ENCODE measurements at regions not wholly inside any gene's neighbourhood (a gene's known extent, or its start where the extent isn't known, plus 50 kb on each side); places are given as distances from the start of the nearest gene placed in this dataset.

DNA sequence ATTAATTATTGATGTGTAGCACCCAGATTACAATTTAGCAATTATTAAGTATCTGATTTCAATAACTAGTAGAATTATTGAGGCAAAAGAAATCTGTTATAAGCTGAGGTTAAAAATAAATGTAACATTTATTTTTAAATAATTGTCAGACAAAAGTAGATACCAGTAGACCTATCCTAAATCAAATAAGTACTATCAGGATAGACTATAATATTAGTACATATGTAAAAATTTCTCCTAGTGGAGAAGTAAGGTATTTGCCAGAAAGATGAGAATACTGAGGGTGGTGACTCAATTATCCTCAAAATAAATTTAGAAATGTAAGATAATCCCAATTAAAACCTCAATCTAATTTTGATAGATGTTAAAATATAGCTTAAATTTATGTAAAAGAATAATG, 377.8 kb upstream of the CHRM3 start:
- DNase-seq (ENCODE audit: low read depth): no peak

DNA sequence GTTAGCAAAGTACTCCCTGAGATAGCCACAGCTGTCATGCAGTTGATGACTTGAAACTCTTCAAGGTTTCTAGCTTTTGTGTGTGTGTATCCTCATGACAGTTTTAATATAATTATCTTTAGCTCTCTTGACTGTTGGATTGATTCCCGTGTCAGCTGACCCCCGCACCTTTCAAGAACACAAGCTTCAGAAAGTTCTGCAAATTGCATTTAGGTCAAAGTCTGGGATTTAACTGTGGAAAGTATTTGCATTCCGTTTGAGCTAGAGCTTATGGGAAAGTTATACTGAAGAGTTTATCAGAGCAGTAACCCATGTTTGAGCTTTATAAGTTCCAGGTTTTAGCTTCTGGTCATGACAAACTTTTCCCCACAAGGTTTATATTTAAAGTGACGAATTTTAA, 380.1 kb upstream of the CHRM3 start:
- no peak for DNase-seq (ENCODE audit: low read depth)

DNA sequence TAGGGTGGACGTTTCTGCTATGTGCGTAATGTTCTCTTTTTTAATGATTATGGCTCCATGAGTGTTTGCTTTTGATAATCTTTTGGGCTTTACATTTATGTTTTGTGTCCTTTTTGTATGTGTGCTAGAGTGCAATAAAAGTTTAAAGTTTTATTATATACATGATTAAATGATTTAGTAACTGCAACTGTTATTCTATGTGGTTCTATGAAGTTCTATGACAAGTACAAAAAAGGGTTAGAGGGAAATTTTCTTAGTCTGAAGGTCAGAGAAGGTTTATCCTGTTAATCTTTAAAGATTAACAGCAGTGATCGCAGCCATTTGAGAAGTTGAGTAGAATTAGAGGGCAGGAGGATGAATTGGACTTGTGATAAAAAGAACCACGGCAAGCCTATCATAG, 386.4 kb upstream of the CHRM3 start:
- DNase-seq (ENCODE audit: low read depth): no peak

DNA sequence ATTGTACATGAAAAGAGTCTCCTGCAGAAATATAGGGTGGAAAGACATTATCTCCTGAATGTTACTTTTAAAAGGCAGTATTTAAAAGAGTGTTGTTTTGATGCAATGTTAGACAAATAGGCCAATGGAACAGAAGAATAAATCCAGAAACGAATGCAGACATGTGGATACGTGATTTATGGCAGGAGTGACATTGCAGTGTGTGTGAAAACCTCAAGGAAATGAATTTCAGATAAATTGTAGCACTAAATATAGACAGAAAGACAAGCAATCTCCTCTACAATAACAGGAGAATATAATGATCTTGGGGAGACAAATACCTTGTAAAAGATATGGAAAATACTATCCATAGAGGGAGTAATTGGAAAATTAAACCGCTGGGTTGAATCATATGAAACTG, 387.8 kb upstream of the CHRM3 start:
- no peak for DNase-seq (ENCODE audit: low read depth)

DNA sequence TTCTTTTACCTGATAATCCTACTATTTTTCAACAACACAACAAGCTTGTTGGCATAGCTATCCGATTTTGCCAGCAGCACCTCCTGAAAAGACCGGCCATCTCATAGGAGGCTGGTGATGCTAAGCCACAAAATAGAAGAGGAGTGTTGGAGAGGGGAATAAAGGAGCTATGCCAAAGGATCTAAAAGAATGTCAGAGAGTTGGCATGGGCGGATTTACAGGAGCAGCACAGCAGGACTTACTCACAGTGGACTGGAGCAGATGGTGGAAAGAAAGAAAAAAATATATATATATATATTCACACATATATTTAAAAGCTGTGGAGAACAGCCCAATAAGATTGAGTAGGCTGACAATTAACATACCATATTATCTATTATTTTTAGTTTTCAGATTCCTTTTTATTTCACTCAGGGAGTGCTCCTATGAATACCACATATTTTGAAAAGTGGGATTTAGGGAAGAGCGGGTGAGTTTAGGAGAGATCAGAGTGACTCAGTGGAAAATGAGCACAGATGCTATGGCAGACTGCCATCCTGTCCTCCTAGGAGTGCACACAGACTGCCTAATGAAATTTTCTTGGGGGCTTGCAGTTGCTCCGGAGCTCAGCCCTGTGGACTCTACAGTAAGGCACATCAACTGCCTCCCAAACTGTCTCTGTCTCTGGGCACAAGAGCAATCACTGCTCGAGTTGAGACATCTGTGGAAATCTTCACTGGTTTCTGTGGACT, 394.4 kb upstream of the CHRM3 start:
- peak; percentile 76 for DNase-seq (ENCODE audit: low read depth)

DNA sequence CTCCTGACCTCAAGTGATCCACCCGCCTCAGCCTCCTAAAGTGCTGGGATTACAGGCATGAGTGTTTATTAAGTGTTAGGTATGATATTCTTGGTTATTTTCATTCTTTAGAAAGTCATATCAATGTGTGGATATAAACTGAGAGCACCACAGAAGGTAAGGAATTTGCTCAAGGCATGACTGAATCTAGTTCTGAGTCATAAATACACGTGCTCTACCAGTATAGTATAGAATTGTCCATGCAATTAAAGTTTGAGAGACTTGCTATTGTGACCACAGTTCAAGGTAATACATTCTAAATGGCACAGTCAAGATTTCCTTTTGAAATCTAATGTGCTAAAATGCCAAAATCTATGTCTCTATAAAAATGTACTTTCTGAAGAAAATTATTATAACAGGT, 401.1 kb upstream of the CHRM3 start:
- no peak for DNase-seq (ENCODE audit: low read depth)

DNA sequence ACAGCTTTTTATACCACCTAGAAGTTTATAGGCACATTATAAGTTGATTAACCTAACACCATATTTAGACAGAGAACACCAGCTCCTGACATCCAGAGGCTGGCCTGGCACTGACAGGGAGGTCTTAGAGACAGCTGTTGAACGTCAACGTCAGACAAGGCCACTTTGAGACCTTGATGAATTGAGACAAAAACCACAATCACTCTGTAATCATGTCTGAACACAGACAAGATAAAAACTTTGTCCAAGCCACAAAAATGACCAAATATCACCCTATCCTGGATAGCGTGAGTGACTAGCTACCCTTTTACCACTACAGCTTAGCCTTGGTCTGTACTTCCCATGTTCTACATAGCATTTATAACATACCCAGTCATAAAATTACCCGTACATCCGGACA, 403.6 kb upstream of the CHRM3 start:
- DNase-seq (ENCODE audit: low read depth): peak; percentile 59

DNA sequence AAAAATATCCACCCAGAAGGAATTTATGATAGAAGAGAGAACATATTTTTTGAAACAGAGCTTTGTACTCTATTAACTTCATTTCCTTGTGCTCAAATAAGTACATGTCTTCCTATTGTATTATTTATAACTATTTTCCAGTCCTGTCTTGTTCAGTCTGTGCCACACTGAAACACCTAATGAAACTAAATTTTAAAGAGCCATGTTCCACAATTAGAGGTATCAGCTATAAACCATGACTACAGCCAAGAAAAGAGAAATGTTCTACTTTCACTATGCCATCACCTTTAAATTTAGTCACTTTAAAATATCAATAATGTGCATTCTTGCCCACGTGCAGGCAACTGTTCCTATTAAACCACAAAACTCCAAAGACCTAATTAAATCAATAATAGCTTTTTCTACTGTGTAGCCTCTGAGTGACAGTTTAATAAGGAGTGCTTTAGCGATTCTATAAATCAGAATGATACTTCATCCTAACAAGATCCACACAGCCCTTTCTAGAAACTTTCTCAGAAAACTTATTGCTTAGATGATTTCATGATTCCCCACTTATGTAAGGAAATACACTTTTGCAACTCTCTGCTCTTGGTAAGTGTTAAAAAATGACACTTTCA, 404.9 kb upstream of the CHRM3 start:
- DNase-seq (ENCODE audit: low read depth): no peak

DNA sequence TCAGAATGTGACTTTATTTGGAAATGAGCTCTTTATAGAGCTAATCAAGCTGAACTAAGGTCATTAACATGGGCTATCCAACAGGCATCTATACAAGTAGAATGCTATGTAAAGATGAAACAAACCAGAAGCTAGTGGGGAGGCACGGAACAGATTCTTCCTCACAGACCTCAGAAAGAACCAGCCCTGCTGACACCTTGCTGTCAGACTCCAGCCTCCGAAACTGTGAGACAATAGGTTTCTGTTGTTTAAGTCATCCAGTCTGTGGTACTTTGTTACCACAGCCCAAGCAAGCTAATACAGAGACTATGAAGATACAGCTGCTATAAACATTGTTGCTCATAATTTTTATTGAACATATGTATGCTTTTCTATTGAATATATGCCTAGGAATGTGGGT, 406.3 kb upstream of the CHRM3 start:
- DNase-seq (ENCODE audit: low read depth): no peak

DNA sequence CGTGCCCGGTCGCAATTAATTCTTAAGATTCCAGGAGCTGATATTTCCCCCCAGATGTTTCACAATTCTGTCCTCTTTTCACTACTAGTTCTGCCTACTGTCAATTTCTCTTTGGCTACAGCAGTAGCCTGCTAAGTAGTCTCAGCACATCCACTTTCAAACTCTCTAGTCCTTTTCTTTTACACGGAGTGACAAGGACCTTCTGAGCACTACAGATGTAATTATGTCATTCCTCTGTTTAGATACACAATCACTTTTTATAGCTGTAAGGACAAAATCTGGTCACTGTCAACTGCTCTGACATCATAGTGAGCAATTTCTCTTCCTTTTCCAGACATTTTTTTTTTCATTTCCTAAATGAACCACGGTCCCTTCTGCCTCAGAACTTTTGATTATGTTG, 421.7 kb upstream of the CHRM3 start:
- DNase-seq (ENCODE audit: low read depth): no peak

DNA sequence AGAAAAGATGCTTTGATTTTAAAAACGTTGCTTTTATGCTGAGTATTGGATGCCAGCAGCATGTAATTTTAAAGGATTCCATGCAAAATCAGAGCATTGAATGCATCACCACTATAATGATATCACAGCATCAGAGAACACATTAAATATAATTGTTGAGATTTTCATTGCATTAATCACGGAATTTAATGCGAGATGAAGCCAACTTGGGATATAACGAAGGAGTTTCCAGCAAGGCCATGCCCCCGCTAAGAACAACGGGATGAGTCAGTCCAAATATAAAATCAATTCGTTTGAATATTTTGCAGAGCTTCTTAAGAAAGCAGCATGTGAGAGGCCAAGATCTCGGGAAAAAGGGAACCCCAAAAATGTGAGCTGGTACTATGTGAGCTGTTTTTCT, 423.4 kb upstream of the CHRM3 start:
- peak; percentile 10 for DNase-seq (ENCODE audit: low read depth)

DNA sequence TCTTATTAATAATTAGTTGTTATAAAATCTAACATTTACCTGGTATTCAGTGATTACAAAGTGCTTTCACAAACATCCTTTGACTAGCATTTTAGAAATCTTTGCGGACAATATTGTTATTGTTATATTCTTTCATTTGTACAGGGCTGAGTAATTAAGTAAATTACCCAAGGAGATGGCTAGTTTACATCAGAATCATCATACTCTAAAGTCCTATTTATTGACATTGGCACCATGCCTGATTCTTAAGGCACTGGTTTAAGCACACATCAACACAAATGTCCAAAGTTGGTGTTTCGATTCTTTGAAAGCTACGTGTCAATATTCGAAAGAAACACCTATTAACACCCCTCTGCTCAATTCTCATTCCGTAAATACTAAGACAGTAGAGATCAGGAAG, 424.6 kb upstream of the CHRM3 start:
- peak; percentile 18 for DNase-seq (ENCODE audit: low read depth)

DNA sequence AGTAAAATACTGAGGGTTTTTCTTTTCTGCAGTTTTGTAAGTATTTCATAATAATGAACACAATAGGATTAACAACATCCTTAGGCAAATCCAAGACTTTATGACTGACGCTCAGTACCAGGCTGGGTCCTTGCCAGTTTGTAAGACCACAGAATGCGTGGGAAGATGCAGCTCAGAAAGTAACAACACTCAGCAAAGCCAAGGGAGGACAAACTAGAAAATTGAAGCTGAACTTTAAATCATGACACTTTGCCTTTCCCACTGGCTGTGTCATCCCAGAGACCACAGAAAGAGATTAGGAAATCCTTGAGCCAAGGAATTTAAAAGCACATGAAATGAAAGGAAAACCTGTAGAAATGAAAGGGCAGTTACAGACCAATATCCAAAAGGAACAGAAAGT, 426.3 kb upstream of the CHRM3 start:
- peak; percentile 93 for DNase-seq (ENCODE audit: low read depth)

DNA sequence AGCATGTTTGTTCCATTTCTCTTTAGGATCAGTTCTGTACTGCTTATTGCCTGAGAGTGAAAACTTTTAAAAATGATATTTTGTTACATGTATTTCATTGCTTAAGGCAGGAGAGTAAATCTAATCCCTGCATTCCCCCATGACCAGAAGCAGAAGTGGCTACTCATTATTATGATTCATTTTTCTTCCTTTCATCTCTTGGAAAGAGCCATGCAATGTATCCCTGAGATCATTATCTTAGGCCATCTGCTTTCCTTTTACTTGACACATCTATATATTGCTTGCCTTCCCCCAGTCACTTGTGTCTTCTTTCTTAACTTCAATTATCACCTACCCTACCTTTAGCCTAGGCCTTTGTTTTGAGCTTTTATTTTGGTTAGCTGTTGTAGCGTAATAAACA, 430.4 kb upstream of the CHRM3 start:
- DNase-seq (ENCODE audit: low read depth): peak; percentile 35

DNA sequence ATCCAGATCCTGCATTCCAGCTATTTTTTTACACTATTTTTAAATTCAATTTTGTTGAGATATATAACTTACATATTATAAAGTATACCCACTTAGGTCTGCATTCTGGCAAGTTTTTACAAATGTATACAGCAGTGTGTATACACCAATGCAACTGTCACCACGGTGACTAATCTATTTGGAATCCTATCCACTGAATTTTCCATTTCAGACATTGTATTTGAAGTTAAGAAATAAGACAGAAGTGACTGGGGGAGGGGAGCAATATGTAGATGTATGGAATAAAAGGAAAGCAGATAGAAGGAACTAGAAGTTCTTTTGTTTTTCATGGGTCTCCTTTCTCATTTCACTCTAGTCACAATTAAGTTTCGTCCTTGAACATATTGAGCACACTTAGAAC, 431.5 kb upstream of the CHRM3 start:
- DNase-seq (ENCODE audit: low read depth): peak; percentile 33

DNA sequence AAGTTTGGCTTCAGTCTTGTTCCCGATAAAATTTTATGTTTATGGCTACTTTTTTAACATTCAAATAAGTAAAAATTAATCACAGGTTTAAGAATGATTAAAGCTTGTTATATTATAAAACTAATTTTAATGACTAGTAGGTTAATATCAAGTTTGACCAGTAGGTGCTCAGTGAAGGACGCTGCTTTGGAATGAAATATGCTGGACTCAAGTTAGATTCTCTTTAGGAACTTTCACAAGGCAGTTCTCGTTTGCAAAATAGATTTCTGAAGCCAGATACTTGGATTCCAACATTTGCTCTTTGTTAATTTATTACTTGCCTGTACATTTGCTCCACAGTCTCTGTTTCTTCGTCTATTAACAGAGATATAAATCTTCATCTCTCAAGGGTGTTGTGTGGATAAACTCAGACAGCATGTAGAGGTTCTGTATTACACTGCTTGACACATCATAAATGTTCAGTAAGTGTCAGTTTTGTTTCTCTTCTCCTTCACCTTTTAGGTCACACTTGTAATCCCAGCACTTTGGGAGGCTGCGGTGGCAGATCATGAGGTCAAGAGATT, 432.8 kb upstream of the CHRM3 start:
- DNase-seq (ENCODE audit: low read depth): no peak

DNA sequence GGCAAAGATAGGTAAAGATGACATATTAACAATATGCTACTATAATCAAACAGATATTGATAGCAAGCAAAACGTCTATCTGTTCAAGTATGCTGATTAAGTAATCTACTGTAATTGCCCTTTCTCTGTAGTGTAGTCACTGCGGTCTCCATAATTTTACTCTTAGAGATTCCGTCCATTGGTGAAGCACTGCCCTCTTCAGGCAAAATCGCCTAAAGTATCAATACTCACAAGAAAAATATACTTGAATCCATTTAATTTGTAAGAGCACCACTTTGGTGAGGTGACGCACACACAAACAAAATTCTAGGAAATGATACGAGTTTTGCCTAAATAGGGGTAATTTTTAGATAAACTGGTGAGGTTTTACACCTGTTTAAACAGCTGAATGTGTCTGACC, 434.6 kb upstream of the CHRM3 start:
- DNase-seq (ENCODE audit: low read depth): peak; percentile 53

DNA sequence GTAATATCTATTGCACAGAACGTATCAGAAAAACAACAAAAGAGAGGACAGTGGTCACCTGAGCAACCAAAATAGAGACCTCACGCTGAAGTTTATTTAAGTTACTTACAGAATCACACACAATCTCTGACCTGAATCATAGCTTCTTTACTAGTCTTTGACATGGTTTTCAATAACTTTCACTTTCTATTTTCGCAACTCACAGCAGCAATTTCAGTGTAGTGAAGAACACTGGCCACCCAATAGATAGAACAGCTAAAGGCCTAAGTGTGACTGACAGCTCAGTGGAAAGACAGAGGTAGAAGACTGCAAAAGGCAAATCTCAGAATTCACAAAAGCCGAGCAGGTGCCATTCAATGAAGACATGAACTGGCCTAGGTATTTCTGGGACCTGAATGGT, 435.6 kb upstream of the CHRM3 start:
- DNase-seq (ENCODE audit: low read depth): peak; percentile 8

DNA sequence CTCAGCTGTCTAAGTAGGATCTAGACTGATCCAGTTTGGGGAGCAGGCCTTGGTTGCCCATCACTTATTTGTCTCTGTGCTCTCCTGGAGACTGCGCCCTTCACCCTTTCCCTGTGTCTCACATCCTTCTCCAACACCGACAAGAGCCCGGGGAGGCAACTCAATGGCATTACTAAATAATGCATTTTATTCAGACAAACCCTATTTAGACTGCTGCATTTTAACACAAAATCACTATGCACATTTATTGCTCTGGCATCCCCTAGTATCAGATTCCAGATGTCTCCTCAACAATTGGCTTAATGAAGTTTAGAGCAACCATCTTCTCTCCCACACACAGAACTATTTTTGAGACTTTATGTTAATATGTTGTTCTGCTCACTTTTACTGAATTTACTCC, 436.4 kb upstream of the CHRM3 start:
- no peak for DNase-seq (ENCODE audit: low read depth)

DNA sequence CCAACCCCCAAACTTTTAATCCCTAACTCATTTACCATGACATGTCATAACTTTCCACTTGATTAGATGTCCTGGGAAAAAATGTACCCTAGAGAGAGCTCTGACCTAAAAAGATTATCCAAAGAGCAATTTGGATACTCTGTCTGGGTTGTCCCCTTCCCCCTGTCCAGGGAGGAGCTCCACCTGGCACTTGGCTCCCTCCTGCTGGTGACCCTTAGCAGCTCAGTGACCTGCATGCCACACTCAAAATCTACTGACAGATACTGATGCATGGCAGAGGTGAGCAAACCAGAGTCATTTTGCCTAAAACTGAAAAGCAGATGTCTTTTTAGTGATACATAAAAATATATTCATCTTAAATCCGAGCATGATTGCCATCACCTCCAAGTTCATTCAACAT, 442.3 kb upstream of the CHRM3 start:
- no peak for DNase-seq (ENCODE audit: low read depth)

DNA sequence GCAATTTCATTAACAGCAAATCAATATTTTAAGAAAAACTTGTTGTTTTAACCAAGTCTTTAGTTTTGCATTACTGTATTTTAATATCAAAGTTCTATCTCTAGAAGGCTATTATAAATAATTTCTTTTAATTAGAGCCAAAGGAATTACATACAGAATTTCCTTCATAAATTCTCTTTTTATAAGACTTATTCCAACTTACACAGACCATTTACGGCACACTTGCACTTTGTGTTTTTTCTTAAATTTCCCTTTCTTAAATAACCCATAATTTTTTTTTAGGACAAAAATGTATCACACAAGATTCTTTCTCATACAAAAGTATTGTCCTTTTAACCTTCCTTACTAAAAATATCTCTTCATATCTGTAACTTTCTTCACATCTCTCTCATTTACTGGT, 458.5 kb upstream of the CHRM3 start:
- no peak for DNase-seq (ENCODE audit: low read depth)

DNA sequence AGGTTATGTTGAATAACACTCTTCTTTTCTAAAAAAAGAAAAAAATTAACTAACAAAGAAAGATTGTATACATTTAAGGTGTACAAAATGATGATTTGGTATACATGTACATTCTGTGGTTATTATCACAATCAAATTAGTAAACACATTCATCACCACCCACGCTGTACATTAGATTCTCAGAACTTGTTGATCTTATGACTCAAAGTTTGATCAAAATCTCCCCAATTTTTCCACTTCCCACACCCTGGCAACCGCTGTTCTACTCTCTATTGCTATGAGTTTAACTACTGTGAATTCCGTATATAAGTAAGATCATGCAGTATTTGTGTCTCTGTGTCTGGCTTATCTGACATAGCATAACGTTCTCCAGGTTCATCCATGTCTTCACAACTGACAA, 469.5 kb upstream of the CHRM3 start:
- DNase-seq (ENCODE audit: low read depth): no peak

DNA sequence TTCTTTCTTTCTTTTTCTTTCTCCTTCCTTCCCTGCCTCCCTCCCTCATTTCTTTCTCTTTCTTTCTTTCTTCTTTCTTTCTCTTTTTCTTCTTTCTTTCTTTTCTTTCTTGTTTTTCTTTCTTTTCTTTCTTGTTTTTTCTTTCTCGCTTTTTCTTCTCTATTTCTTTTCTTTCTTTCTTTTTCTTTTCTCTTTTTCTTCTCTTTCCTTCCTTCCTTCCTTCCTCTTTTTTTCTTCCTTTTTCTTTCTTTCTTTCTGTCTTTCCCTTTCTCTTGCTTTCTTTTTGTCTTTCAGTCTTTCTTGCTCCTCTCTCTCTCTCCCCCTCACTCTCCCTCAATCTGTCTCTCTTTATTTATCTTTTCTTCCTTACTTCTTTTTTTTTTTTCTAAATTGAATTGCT, 472.0 kb upstream of the CHRM3 start:
- no peak for DNase-seq (ENCODE audit: low read depth)

DNA sequence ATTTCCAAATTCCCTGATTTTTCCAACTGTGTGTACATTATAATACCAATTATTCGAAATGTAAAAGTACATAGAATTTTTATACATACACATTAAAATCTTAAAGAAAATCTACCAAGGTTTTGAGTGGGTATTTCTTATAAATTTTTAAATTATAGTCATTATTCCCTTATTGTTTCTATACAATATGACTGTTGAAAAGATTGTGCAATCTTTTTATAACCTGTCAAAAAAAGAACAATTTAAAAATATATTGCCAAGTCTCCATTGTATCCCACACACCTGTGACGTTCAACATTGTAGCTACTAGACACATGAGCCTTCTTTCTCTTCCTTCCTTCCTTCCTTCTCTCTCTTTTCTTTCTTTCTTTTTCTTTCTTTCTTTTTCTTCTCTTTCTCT, 473.2 kb upstream of the CHRM3 start:
- DNase-seq (ENCODE audit: low read depth): no peak

Data from LHCN-M2 (cell line).